IMR-90 (cell line): ENCODE measurements at regions not wholly inside any gene's neighbourhood (a gene's known extent, or its start where the extent isn't known, plus 50 kb on each side); places are given as distances from the start of the nearest gene placed in this dataset.

Source experiments
- CTCF ChIP-seq: conservative IDR thresholded peaks from 2 replicates; pipeline ENCODE4 v1.5.1; 2012; ENCODE audit warnings: mild to moderate bottlenecking, low read depth, low read length, improper control_type of control experiment
- FOS ChIP-seq: fragments of 150-350 bp; IDR thresholded peaks from 2 replicates; pipeline ENCODE4 v1.6.1; 2016; ENCODE audit warnings: low read depth, low read length
- MAZ ChIP-seq: IDR thresholded peaks from 2 replicates; pipeline ENCODE4 v1.6.1; 2012; ENCODE audit warnings: low read depth, mild to moderate bottlenecking, low read length, improper control_type of control experiment, moderate library complexity, borderline replicate concordance
- POLR2A ChIP-seq: IDR thresholded peaks from 2 replicates; pipeline ENCODE4 v1.6.1; 2012; ENCODE audit warnings: mild to moderate bottlenecking, low read depth, low read length

GRCh38 chr5:8585230-8586018, 716.5 kb downstream of the MTRR start:
- TF ChIP-seq CTCF, result peak; percentile 19; the same call in 1 of the 2 replicates
- TF ChIP-seq FOS, result no peak
- no peak for TF ChIP-seq MAZ
- TF ChIP-seq POLR2A, result no peak
